GM19452 (cell line): ENCODE measurements at regions not wholly inside any gene's neighbourhood (a gene's known extent, or its start where the extent isn't known, plus 50 kb on each side); places are given as distances from the start of the nearest gene placed in this dataset.
"Not testable (repeated sequence)": the region's sequence is repeated elsewhere in the genome, so short reads cannot be mapped to it uniquely, and the experiment has no call there.

Source experiments
- ATAC-seq: cut with Tn5 transposase; IDR thresholded peaks from one replicate; pipeline ENCODE4 v1.9.1; 2021; ENCODE audit not compliant: unreplicated experiment

- ATAC-seq: no peak
Observed at GRCh38 chr6:27747637-27748036, 164.6 kb downstream of the OR2B2 start.

GRCh38 chr6:27746860-27747259 lies 165.3 kb downstream of the OR2B2 start:
- ATAC-seq: not testable (repeated sequence)

- ATAC-seq: no peak
Observed at GRCh38 chr6:27743787-27744186, 168.4 kb downstream of the OR2B2 start.

DNA sequence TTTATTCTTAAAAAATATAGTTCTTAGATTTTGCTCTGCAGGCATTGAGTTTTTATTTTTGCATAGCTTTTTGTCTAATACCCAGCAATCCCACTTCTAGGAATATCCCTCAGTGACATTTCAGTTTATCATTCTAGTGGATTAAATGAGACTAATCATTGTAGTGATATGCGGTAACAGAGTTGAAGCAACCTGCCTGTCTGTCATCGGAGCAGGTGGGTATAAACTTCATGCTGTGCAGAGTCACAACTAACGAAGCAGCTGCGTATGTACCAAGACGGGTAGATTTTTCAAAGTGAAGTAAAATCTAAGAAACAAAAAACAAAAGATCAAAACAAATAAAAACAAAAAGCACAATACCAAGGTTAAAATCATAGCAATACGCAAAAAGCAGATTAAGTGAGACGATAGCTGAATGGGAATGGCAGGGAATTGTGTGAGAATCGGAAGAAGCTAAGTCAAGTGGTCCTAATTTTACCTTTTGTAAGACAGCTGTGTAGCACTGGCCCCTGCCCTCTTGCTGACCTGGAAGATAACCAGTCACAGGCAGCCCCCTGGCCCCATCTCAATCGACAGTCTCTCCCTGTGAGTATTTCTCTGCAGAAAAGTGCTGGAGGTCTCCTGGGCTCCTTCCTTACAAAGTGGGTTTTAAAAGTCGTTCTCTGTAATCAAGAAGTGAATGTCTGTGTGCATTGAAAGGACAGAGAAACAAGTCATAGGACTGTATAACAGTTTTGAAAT lies 169.2 kb downstream of the OR2B2 start:
- no peak for ATAC-seq

GRCh38 chr6:27739902-27740301 lies 172.3 kb downstream of the OR2B2 start:
- ATAC-seq: not testable (repeated sequence)

GRCh38 chr6:27736686-27737085 lies 175.5 kb downstream of the OR2B2 start:
- ATAC-seq: no peak

- ATAC-seq: no peak
Observed at GRCh38 chr6:27728442-27728841, 183.8 kb downstream of the OR2B2 start.

DNA sequence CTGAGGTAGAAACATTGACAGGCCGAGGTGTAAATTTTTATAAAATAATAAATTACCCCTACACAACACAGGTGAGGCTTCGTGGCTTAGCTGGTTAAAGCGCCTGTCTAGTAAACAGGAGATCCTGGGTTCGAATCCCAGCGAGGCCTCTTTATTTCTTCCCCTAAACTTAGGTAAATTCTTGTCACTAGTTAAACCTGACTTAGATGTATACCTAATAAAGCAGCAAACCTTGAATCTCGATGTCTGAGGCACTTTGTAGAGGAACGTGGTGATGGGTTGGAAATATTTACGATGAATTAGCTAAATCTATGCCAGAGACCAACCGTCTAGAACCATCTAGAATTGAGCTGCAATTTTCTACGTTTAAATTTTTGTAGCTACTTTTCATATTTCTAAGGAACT lies 185.6 kb downstream of the OR2B2 start:
- no peak for ATAC-seq

DNA sequence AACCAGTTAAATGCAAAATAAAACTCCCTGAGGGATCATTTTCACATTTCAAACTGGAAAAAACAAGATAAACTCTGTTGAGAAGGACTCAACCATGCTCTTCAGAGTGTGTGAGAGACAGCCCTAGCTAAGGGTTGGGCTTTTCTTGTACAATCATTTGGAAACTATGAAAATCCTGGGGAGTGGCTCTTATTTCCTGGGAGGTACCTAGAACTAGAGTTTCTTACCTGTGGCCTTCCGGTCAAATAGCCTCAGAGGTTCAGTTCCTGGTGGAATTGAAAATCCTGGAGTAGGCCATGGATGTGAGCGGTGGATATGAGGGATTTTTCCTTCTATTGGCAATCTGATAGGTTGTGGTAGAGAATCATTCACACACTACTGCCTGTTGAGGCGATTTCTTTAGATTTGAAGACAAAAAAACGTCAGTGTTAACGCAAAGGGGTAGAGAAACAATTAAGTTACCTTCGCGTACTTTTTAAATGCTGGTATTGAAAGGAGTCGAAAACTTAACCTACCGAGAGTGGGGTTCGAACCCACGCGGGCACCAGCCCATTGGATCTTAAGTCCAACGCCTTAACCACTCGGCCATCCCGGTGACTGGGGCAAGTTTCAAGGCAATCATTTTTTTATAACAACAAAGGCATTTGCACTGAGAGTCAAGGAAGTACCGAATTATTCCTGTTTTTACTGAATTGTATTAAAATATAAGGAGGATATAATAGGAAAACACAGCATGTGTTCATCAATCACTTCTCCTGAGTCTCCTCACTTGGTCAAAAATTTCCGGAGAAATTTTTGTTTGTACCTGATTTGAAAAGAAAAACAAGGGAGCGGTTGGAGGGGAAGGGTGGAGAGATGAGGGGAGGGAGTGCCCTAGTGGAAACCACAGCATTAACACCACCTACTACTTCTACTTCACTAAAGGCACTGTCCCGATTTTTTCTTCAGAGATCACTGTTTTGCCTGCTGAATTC lies 191.3 kb downstream of the OR2B2 start:
- no peak for ATAC-seq

- not testable (repeated sequence) for ATAC-seq
Observed at GRCh38 chr6:27719039-27719438, 193.2 kb downstream of the OR2B2 start.

- ATAC-seq: no peak
Observed at GRCh38 chr6:27706431-27706830, 205.8 kb downstream of the OR2B2 start.

DNA sequence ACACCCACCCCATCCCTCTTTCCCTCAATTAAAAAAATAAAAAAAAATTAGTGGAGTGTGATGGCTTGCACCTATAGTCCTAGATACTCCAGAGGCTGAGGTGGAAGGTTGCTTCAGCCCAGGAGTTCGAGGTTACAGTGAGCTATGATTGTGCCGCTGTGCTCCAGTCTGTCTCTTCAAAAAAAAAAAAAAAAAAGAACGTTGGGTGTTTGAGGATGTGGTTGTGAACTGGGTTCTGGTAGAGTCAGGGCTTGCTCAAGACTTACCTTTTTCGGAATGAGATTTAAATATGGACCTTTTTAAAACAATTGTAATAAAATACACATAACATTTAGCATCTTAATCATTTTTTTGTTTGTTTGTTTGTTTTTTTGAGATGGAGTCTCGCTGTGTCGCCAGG lies 211.9 kb downstream of the OR2B2 start:
- ATAC-seq: no peak

GRCh38 chr6:27694547-27694874 lies 217.7 kb downstream of the OR2B2 start:
- no peak for ATAC-seq

DNA sequence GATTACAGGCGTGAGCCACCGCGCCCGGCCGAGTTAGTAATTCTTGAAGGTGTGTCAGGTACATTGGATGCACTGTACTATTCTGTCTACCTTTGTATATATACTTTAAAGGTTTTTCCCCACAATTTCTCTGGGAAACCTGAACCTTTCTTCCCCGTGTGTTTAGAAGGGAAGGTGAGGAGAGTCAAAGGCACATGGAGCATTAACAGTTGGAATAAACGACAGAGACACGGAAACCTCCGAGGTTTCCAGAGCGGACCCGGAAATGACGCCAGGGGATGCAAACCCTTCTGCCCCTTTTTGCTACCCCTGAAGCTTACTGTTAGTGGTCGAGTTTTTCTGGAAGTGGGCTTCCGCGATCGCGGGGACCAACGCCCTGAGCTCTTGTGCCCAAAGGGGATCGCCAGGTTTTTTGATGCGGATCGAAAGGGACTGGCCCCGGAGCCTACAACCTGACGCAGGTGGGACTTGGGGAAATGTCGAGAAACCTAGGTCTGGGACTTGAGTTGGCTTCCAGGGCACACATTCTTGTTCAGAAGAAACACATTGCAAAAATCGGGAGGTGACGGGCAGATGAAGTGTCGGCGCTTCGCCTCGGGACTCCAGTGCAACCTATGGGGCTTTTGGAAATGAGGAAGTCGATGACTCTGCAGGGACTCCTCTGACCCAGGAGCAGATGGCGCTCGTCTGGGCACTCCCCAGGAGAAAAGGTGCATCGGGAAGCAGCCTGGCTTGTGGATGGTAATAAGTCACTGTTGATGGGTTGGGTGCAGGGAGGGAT lies 218.2 kb downstream of the OR2B2 start:
- no peak for ATAC-seq

GRCh38 chr6:27692133-27692532 lies 219.2 kb upstream of the ZNF184 start:
- not testable (repeated sequence) for ATAC-seq

GRCh38 chr6:27688014-27688586 lies 215.2 kb upstream of the ZNF184 start:
- peak; percentile 56 for ATAC-seq

DNA sequence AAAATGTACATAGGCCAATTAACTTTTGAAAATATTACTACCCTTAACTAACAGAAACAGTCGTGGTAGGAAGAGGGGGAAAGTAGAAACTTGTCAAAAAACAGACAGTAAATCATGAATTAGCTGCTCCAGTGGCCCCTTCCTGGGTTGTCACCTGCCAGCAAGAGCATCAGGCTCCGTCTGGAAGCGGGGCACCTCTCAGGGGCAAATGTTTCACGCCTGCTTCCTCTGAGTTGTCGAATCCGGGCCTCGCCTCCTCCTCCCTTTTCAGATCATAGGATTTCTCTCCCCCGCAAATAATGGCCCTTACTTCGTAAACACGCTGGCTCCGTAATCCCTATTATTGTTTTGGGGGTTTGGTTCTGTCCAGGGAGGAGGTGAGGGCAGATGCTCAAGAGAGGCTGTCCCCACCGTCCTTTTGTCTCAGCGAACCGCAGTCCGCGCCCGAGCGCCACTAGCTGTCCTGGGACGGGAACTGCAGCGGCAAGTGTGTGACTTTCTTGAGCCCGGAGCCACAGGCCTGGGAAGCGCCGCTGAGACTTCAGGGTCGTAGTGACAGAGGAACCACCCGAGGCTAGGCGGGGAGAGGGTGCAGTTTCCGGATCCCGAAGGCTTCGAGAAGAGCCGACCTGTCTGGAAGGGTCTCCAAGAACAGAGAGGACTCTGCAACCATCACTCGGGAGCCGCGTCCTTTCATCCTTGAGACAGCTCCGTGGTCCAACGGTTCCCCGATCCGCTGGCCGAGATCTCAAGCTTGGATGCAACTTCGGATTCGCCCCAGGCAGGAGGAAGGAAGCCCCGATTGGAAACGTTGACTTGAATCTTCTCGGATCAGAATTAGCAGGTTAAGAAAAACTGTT lies 214.5 kb upstream of the ZNF184 start:
- peak; percentile 72 for ATAC-seq

DNA sequence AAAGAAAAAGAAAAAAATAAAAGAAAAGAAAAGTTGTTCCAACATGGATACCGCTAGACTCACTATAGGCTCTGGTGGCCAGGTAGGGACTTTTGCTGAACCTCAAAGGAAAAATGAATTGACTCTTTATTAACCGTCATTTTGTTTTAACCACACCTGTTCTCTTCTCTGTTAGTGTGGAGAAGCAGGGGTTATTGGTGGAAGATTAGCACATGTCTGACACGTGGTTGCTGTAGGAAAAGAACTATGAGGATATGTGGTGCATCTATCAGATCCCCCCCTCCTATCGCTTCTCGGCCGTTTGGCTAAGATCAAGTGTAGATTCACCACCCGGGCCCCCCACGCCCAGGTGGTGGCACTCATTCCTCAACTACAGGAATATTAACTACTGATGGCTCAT lies 212.4 kb upstream of the ZNF184 start:
- ATAC-seq: no peak

GRCh38 chr6:27684264-27685211 lies 211.6 kb upstream of the ZNF184 start:
- ATAC-seq: no peak
